ENCODE measurements at regions not wholly inside any gene's neighbourhood (a gene's known extent, or its start where the extent isn't known, plus 50 kb on each side); places are given as distances from the start of the nearest gene placed in this dataset.
A peak's percentile ranks its signal among the peaks of the same experiment; 100 is the strongest.

DNA sequence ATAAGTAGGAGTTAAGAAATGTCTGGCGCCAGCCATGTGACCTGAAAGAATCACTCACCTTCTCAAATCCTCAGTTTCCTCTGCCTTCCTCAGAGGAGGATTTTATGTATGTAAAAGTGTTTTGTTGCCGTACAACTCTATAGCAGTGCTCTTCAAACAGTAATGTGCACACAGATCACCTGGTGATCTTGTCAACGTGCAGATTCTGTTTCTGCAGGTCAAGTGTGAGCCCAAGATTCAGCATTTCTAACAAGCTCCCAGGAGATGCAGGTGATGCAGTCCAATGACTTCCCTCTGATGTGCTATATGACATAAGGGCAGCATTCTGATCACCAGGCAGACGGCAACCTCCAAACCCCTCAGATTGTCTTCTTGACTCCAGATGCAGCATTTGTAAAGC lies 83.7 kb downstream of the CDC7 start:
- H3K9me3 ChIP-seq, result no peaks in the 10 kb centered on the region
- intact Hi-C loops (cut with DNase I), result no loop called here
- H3K4me3 ChIP-seq, result no peak overlapping the region
- no peak overlapping the region for H3K27ac ChIP-seq
- TF ChIP-seq, protein P1, sequence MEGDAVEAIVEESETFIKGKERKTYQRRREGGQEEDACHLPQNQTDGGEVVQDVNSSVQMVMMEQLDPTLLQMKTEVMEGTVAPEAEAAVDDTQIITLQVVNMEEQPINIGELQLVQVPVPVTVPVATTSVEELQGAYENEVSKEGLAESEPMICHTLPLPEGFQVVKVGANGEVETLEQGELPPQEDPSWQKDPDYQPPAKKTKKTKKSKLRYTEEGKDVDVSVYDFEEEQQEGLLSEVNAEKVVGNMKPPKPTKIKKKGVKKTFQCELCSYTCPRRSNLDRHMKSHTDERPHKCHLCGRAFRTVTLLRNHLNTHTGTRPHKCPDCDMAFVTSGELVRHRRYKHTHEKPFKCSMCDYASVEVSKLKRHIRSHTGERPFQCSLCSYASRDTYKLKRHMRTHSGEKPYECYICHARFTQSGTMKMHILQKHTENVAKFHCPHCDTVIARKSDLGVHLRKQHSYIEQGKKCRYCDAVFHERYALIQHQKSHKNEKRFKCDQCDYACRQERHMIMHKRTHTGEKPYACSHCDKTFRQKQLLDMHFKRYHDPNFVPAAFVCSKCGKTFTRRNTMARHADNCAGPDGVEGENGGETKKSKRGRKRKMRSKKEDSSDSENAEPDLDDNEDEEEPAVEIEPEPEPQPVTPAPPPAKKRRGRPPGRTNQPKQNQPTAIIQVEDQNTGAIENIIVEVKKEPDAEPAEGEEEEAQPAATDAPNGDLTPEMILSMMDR (IDR thresholded peaks at IDR 0.05), result no peak
- H3K36me3 ChIP-seq, result no peaks in the 10 kb centered on the region
- H3K4me1 ChIP-seq, result peaks cover 2% of the 10 kb centered on the region
- no peak for DNase-seq
- no peak overlapping the region for H3K9ac ChIP-seq (ENCODE audit: low read depth in 2 of 2, low read length in 2 of 2)
- H3K27me3 ChIP-seq, result no peaks in the 10 kb centered on the region

DNA sequence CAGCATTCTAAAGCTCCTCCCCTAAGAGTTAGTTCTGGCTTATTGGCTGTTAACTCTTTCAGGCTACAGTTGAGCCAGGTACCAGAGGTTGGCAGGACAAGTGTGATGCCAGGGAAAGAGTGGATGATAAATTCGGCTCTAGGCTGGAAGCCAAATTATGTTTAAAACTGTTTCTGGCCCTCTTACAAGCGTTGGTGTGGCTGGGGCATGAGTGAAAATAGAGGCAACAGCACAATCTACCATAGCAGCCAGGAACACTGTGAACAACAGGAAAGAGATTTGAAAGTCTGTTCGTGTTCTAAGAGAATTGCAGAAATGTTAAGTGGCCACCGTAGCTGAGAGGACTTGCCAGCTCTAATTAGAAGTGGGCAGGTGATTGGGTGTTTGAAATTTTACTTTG lies 84.2 kb downstream of the CDC7 start:
- Histone ChIP-seq H3K36me3 (no peaks in the 10 kb centered on the region), H3K27me3 (no peaks in the 10 kb centered on the region), H3K27ac (no peak overlapping the region), H3K9me3 (no peaks in the 10 kb centered on the region), H3K4me1 (peaks cover 2% of the 10 kb centered on the region), H3K9ac (ENCODE audit: low read depth in 2 of 2, low read length in 2 of 2) (no peak overlapping the region), H3K4me3 (no peak overlapping the region)
- no peak for DNase-seq
- intact Hi-C loops (cut with DNase I), result no loop called here
- TF ChIP-seq, protein P1 (IDR thresholded peaks at IDR 0.05), result no peak

DNA sequence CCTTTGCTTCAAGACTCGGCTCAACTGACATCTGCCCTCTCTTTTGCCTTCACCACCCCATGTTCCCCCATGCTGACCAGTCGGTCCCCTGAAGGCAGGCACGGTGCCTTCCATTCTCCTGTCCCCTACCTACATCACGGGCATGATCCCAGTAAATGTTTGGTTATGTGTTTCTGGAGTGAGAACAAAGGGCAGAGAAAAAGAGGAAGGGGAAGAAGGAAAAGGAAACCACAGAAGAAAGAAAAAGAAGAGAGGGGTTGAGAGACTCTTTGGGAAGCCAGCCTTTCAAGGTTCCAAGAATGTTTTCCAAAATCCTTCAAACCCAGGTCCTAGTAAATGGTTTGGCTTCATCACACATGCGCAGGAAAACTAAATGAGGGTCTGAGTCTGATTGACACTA lies 84.9 kb downstream of the CDC7 start:
- no peak overlapping the region for H3K4me3 ChIP-seq
- no peak for DNase-seq
- peaks cover 2% of the 10 kb centered on the region for H3K4me1 ChIP-seq
- no peaks in the 10 kb centered on the region for H3K36me3 ChIP-seq
- TF ChIP-seq, protein P1 (IDR thresholded peaks at IDR 0.05), result no peak
- H3K27ac ChIP-seq, result no peak overlapping the region
- H3K27me3 ChIP-seq, result no peaks in the 10 kb centered on the region
- H3K9ac ChIP-seq (ENCODE audit: low read depth in 2 of 2, low read length in 2 of 2), result no peak overlapping the region
- intact Hi-C loops (cut with DNase I), result no loop called here
- H3K9me3 ChIP-seq, result no peaks in the 10 kb centered on the region

DNA sequence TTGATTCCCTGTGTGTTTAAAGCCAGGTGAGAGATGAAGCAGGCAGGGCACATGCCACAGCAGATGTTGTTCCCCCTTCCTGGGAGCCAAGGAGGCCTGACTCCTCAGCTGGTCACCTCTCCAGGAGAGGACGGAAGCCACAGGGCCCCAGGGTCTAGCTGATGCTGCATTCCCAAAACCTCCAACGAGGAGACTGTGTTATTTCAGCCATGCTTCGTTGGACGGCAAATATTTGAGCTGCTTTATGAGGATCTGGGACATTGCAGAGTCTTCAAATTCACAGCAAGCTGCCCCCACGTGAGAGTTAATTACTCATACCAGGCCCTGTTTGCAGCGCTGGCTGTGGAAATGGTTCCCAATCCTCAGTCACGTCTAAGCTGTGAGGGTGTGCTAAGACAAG lies 85.3 kb downstream of the CDC7 start:
- H3K4me1 ChIP-seq, result peaks cover 2% of the 10 kb centered on the region
- DNase-seq, result no peak
- H3K27ac ChIP-seq, result no peak overlapping the region
- H3K27me3 ChIP-seq, result no peaks in the 10 kb centered on the region
- no peak overlapping the region for H3K9ac ChIP-seq (ENCODE audit: low read depth in 2 of 2, low read length in 2 of 2)
- no peaks in the 10 kb centered on the region for H3K36me3 ChIP-seq
- intact Hi-C loops (cut with DNase I), result no loop called here
- no peak overlapping the region for H3K4me3 ChIP-seq
- no peaks in the 10 kb centered on the region for H3K9me3 ChIP-seq
- TF ChIP-seq, protein P1 (IDR thresholded peaks at IDR 0.05), result no peak

DNA sequence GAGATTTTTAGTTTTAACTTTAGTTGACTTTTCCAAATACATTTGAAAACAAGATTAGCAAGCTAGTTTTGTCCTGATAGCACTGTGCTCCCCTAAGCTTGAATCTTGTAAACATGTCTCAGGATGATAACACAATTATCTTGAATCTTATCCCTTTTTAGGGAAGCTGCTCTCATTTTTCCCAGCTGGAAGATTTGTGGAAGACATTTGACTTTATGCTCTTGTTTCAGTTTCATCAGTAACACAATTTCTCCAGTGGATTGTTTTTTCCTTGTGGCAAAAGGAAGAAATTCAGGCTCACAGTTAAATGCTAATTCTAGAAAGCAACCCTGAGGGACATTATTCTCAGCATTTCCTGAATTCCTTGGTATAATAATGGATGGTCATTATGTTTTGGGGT lies 88.8 kb downstream of the CDC7 start:
- intact Hi-C loops (cut with DNase I), result no loop called here
- DNase-seq, result no peak
- Histone ChIP-seq H3K9ac (ENCODE audit: low read depth in 2 of 2, low read length in 2 of 2) (no peak overlapping the region), H3K27me3 (no peaks in the 10 kb centered on the region), H3K27ac (peak overlapping the region; percentile 13), H3K4me1 (no peaks in the 10 kb centered on the region), H3K9me3 (no peaks in the 10 kb centered on the region), H3K4me3 (no peak overlapping the region), H3K36me3 (no peaks in the 10 kb centered on the region)
- TF ChIP-seq, protein P1 (IDR thresholded peaks at IDR 0.05), result no peak

Measured in colonic mucosa (tissue), 4 donors.